ENCODE measurements at regions not wholly inside any gene's neighbourhood (a gene's known extent, or its start where the extent isn't known, plus 50 kb on each side); places are given as distances from the start of the nearest gene placed in this dataset.

DNA sequence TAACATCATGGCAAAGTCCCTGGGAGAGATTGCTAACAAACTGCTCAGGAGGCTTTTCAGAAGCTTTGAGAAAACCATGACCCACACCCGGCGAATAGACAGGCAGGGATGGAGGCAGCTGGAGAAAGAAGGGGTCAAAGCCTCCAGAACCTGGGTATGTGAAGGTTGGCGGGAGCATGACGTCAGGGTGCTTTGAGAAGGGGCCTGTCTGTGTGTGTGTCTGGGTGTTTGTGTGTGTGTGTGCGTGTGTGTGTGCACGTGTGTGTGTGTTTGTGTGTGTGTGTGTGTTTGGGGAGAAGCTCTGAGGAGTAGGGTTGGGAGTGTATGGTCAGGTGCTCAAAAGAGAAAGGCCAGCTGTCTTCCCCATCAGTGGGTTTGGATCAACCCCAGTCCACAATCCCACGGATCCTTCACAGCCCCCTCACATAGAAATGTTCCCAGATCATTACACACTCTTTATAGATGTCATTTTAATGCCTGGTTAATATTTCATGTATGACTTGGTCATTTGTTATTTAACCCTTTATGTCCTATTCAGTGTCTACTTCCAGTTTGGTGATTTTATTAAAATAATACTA lies 254.1 kb upstream of the SMIM21 start:
- CTCF ChIA-PET: no interaction called here
- DNase-seq (ENCODE audit: extremely low spot score): no peak
- POLR2A ChIA-PET: no interaction called here
- TF ChIP-seq, protein P1, sequence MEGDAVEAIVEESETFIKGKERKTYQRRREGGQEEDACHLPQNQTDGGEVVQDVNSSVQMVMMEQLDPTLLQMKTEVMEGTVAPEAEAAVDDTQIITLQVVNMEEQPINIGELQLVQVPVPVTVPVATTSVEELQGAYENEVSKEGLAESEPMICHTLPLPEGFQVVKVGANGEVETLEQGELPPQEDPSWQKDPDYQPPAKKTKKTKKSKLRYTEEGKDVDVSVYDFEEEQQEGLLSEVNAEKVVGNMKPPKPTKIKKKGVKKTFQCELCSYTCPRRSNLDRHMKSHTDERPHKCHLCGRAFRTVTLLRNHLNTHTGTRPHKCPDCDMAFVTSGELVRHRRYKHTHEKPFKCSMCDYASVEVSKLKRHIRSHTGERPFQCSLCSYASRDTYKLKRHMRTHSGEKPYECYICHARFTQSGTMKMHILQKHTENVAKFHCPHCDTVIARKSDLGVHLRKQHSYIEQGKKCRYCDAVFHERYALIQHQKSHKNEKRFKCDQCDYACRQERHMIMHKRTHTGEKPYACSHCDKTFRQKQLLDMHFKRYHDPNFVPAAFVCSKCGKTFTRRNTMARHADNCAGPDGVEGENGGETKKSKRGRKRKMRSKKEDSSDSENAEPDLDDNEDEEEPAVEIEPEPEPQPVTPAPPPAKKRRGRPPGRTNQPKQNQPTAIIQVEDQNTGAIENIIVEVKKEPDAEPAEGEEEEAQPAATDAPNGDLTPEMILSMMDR (IDR thresholded peaks at IDR 0.05; ENCODE audit: control extremely low read depth, extremely low read depth, low read depth, missing control alignments): no peak

DNA sequence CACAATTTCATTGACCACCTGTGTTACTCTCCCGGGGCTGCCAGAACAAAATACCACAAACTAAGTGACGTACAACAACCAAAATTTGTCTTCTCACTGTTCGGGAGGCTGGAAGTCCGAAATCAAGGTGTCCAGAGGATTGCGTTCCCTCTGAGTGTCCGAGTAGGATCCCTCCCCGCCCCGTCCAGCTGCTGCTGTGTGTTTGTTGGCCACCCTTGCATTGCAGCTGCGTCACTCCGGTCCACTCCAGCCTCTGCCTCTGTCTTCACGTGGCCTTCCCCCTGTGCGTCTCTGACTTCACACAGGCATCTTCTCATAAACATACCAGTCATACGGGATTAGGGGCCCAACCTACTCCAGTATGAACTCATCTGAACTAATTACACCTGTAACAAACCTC lies 251.8 kb upstream of the SMIM21 start:
- DNase-seq (ENCODE audit: extremely low spot score): no peak
- TF ChIP-seq, protein P1 (IDR thresholded peaks at IDR 0.05; ENCODE audit: control extremely low read depth, extremely low read depth, low read depth, missing control alignments): no peak
- POLR2A ChIA-PET: no interaction called here
- CTCF ChIA-PET: no interaction called here

DNA sequence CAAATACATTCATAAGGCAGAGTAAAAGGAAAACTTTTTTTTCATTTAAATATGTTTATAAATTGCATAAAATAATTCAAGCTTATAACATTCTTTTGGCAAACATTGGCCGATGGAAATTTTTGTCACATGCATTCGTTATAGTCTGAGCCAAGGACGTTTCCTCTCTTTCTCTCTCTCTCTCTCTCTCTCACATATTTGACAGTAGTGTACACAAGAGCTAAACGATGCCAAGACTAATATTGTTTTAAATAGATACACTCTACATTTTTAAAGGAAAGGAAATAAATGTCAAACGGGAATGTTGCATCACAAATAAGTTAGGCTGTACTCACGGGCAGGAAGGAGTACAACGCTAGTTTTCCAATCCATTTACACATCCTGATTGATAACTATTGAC lies 251.1 kb upstream of the SMIM21 start:
- TF ChIP-seq, protein P1 (IDR thresholded peaks at IDR 0.05; ENCODE audit: control extremely low read depth, extremely low read depth, low read depth, missing control alignments): no peak
- no peak for DNase-seq (ENCODE audit: extremely low spot score)
- ChIA-PET POLR2A (no interaction called here), CTCF (no interaction called here)

DNA sequence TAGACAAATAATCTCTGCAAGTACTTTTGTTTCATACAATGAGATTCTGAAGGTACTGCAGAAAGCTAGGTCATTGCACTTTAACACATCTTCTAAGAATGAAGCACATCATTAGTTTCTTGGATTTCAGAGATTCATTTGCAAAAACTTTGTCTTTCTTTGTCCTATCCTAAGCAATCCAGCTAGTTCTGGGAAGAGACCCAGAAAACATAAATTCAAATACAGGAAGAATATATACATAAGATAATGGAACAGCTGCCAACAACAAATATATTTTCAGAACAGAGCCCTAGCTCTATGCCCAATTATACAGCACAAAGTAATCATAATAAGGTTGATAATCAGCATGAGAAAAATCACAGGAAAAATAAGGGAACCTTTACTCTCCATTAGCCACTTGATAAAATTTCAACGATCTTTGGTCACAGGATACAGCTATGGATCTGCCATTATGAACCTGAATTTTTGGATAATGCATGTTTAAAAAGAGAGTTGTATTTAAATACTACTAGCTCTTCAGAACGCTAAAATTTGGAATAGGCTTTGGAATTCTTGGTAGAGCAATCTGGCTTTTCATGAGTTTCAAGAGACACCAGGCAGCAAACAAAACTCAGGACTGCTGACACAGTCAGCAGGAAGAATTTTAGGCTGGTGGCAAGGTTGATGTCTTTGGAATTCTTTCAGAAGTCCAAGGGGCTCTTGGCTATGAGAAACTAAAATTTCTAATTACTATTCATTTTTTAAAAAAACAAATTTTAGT lies 250.4 kb upstream of the SMIM21 start:
- POLR2A ChIA-PET: no interaction called here
- CTCF ChIA-PET: no interaction called here
- no peak for DNase-seq (ENCODE audit: extremely low spot score)
- TF ChIP-seq, protein P1 (IDR thresholded peaks at IDR 0.05; ENCODE audit: control extremely low read depth, extremely low read depth, low read depth, missing control alignments): no peak

DNA sequence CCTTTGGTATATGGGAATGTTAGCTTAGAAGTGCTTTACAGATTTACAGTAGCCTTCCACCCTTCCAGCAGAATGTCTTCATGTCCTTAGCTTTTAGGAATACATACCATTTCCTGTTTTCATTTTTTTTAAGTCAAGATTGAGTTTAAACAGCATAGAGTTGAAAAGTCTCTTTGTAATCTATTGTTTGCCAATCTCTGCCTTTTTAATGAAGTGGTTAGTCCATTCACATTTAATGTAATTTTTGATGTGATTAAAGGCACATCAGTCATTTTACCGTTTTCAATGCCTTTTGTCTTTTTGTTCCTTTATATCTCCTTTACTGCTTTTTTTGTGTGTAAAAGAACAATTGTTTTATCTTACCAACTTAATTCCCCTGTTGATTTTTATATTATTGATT lies 233.4 kb upstream of the SMIM21 start:
- POLR2A ChIA-PET: no interaction called here
- CTCF ChIA-PET: no interaction called here
- no peak for DNase-seq (ENCODE audit: extremely low spot score)
- TF ChIP-seq, protein P1 (IDR thresholded peaks at IDR 0.05; ENCODE audit: control extremely low read depth, extremely low read depth, low read depth, missing control alignments): no peak

DNA sequence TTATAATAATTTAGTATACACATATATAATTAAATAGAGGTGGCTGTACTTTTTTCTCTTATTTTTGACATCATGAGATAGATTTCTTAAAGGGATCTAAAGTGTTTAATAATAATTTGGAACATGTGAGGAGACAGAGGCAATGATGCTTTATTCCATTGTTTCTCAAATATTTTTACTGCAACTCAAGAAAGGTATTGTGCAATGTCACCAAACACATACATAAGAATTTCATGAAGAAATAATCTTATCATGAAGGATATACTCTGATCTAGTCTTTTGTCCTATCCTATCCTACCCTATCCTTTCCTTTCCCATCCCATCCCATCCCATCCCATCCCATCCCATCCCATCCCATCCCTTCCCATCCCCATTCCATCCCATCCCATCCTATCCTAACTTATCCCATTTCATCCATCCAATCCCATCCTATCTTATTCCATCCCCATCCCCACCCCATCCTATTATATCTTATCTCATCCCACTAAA lies 232.1 kb upstream of the SMIM21 start:
- ChIA-PET POLR2A (no interaction called here), CTCF (no interaction called here)
- no peak for DNase-seq (ENCODE audit: extremely low spot score)
- TF ChIP-seq, protein P1 (IDR thresholded peaks at IDR 0.05; ENCODE audit: control extremely low read depth, extremely low read depth, low read depth, missing control alignments): no peak
